GM12864 (cell line): ENCODE measurements at regions not wholly inside any gene's neighbourhood (a gene's known extent, or its start where the extent isn't known, plus 50 kb on each side); places are given as distances from the start of the nearest gene placed in this dataset.
A peak's percentile ranks its signal among the peaks of the same experiment; 100 is the strongest.

ENCODE experiments used
- DNase-seq: peaks from one replicate; pipeline ENCODE4 v3.0.0-alpha.2; 2011; ENCODE audit warnings: low read depth
- H3K4me3 ChIP-seq: 2 replicates; pipeline ENCODE4 v1.5.1; 2011; ENCODE audit warnings: mild to moderate bottlenecking, low read depth, low read length, control low read depth
- CTCF ChIP-seq: IDR thresholded peaks from 2 replicates; pipeline ENCODE4 v1.5.1; 2011; ENCODE audit warnings: low read depth, mild to moderate bottlenecking, moderate library complexity, low read length, control low read depth, inconsistent platforms; ENCODE audit errors: missing control alignments

- no peak for DNase-seq
- H3K4me3 ChIP-seq, result peak overlapping the region; percentile 60
- no peak for TF ChIP-seq CTCF
These were observed 91.2 kb upstream of the SIRPA start for GRCh38 chr20:1803932-1804501.

GRCh38 chr20:1803061-1803931 is 91.9 kb upstream of the SIRPA start:
- peak; percentile 51 for DNase-seq
- H3K4me3 ChIP-seq, result peak overlapping the region; percentile 60
- no peak for TF ChIP-seq CTCF

- H3K4me3 ChIP-seq, result peak overlapping the region; percentile 60
- peak; percentile 65 for TF ChIP-seq CTCF
- peak; percentile 29 for DNase-seq
These were observed 92.7 kb upstream of the SIRPA start for GRCh38 chr20:1802385-1803060.

GRCh38 chr20:1801929-1802306 is 93.3 kb upstream of the SIRPA start:
- no peak overlapping the region for H3K4me3 ChIP-seq
- TF ChIP-seq CTCF, result no peak
- no peak for DNase-seq

GRCh38 chr20:1801225-1801928 is 93.8 kb upstream of the SIRPA start:
- TF ChIP-seq CTCF, result no peak
- no peak for DNase-seq
- H3K4me3 ChIP-seq, result no peak overlapping the region

GRCh38 chr20:1800777-1801176 is 94.4 kb upstream of the SIRPA start:
- TF ChIP-seq CTCF, result peak; percentile 16
- no peak for DNase-seq

More at GRCh38 chr20:1800777-1801176, 94.4 kb upstream of the SIRPA start:
- H3K4me3 ChIP-seq, result no peak overlapping the region
